Thyroid gland (tissue), 4 donors: ENCODE measurements at regions not wholly inside any gene's neighbourhood (a gene's known extent, or its start where the extent isn't known, plus 50 kb on each side); places are given as distances from the start of the nearest gene placed in this dataset.
"Not testable (repeated sequence)": the region's sequence is repeated elsewhere in the genome, so short reads cannot be mapped to it uniquely, and the experiment has no call there.

Source experiments
- DNase-seq, 2 donors: peaks; one replicate each; pipeline ENCODE4 v3.0.0-alpha.2; 2019
- H3K27ac ChIP-seq, 3 donors: fragments of 200-600 bp; sonication (generic); 1 replicate in 2 of 3; 2 replicates in 1 of 3; pipeline ENCODE4 v1.5.1; 2016 to 2019; ENCODE audit warnings: mild to moderate bottlenecking in 1 of 3, moderate library complexity in 1 of 3
- H3K27me3 ChIP-seq: fragments of 200-600 bp; sonication (generic); one replicate; pipeline ENCODE4 v1.5.1; 2019
- H3K36me3 ChIP-seq, 2 donors: fragments of 200-600 bp; sonication (generic); one replicate each; pipeline ENCODE4 v1.5.1; 2016 to 2019
- H3K4me1 ChIP-seq, 2 donors: fragments of 200-600 bp; sonication (generic); one replicate each; pipeline ENCODE4 v1.5.1; 2017 to 2019
- H3K4me3 ChIP-seq, 3 donors: fragments of 200-600 bp; sonication (generic); replicated peaks in 1 of 3; 1 replicate in 2 of 3; 2 replicates in 1 of 3; pipeline ENCODE4 v1.5.1; 2016; ENCODE audit warnings: mild to moderate bottlenecking in 1 of 3
- H3K9me3 ChIP-seq: fragments of 200-600 bp; sonication (generic); one replicate; pipeline ENCODE4 v1.5.1; 2017
- POLR2A ChIP-seq, 2 donors: fragments of 450-650 bp; IDR thresholded peaks; one replicate each; pipeline ENCODE4 v1.6.1; 2017; ENCODE audit warnings: antibody characterized with exemption in 2 of 2, mild to moderate bottlenecking in 2 of 2, moderate library complexity in 1 of 2
- WGBS, 2 donors: methylation state at CpG; one replicate each; pipeline ENCODE4 v1.1.5; 2017; 5-methylcytosine and 5-hydroxymethylcytosine counted together
- intact Hi-C: fragments of 100-400 bp; cut with DNase I; formaldehyde crosslinking; loops from one replicate; pipeline ENCODE4 v1.15.1; 2023
- TF ChIP-seq, protein P1 (sequence below), 6 experiments: fragments of 200-600 bp in 3 of 6; fragments of 450-650 bp in 3 of 6; sonication (generic) in 3 of 6; IDR thresholded peaks; one replicate each; pipeline ENCODE4 v1.5.1; 2016 to 2019; ENCODE audit warnings: antibody characterized with exemption in 6 of 6, mild to moderate bottlenecking in 2 of 6, inconsistent platforms in 1 of 6, moderate library complexity in 1 of 6

DNA sequence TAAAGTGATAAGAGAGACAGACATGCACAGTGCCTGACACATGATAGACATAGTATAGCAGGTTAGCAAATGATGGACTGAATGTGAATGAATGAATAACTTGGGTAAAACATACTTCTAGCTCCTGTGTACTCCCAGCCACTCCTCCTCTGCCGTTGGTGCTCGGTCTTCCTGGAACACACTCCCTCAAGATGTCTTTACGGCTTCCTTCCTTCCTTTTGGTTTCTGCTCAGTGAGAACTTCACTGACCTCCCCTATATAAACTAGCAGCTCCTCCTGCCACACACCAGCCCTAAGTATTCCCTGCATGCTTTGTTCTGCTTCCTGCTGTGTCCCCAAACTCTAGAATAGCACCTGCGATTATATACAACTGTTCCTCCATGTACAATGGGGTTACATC, 50.2 kb downstream of the RAD54L2 start:
- H3K36me3 ChIP-seq, result peaks cover 3 to 6% of the 10 kb centered on the region in 2 donors
- no peaks in the 10 kb centered on the region for H3K9me3 ChIP-seq
- no peak overlapping the region for H3K4me3 ChIP-seq
- peak overlapping the region in 2 of 3 donors; percentile 27 to 38 for H3K27ac ChIP-seq
- DNase-seq, result no peak
- peaks cover 0 to 20% of the 10 kb centered on the region in 2 donors for H3K4me1 ChIP-seq
- WGBS, 2 donors, result 75 to 82% methylated on average over 4 of the region's 4 CpGs
- TF ChIP-seq, protein P1, sequence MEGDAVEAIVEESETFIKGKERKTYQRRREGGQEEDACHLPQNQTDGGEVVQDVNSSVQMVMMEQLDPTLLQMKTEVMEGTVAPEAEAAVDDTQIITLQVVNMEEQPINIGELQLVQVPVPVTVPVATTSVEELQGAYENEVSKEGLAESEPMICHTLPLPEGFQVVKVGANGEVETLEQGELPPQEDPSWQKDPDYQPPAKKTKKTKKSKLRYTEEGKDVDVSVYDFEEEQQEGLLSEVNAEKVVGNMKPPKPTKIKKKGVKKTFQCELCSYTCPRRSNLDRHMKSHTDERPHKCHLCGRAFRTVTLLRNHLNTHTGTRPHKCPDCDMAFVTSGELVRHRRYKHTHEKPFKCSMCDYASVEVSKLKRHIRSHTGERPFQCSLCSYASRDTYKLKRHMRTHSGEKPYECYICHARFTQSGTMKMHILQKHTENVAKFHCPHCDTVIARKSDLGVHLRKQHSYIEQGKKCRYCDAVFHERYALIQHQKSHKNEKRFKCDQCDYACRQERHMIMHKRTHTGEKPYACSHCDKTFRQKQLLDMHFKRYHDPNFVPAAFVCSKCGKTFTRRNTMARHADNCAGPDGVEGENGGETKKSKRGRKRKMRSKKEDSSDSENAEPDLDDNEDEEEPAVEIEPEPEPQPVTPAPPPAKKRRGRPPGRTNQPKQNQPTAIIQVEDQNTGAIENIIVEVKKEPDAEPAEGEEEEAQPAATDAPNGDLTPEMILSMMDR (IDR thresholded peaks at IDR 0.05), result no peak
- no peak for TF ChIP-seq POLR2A (IDR thresholded peaks at IDR 0.05)
- no peaks in the 10 kb centered on the region for H3K27me3 ChIP-seq
- intact Hi-C loops, result no loop called here

DNA sequence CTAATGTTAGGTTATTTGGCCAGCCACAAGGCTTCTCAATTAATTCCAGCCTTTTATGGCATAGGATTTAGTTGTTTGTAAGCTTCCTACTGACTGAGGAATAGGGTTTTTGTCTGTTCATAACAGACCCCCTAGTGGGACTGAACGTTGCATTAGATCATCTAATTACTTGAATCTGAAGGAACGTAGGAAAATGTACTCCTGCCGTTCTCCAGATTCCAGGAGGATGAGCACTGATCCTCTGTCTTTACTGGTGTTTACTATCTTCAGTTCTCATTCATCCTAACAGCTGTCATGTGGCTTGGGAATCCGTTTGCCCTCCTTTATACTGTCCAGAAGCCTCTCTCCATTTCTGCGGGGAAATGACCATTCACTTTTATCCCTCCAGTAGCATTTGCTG, 52.7 kb downstream of the RAD54L2 start:
- Histone ChIP-seq H3K36me3 (peaks cover 3 to 6% of the 10 kb centered on the region in 2 donors), H3K27ac (no peak overlapping the region), H3K4me1 (peaks cover 0 to 12% of the 10 kb centered on the region in 2 donors), H3K4me3 (no peak overlapping the region), H3K9me3 (no peaks in the 10 kb centered on the region), H3K27me3 (no peaks in the 10 kb centered on the region)
- DNase-seq, result no peak
- WGBS, 2 donors, result 94 to 96% methylated on average over 5 of the region's 5 CpGs
- intact Hi-C loops, result no loop called here
- TF ChIP-seq, protein P1 (IDR thresholded peaks at IDR 0.05), result no peak
- no peak for TF ChIP-seq POLR2A (IDR thresholded peaks at IDR 0.05)

DNA sequence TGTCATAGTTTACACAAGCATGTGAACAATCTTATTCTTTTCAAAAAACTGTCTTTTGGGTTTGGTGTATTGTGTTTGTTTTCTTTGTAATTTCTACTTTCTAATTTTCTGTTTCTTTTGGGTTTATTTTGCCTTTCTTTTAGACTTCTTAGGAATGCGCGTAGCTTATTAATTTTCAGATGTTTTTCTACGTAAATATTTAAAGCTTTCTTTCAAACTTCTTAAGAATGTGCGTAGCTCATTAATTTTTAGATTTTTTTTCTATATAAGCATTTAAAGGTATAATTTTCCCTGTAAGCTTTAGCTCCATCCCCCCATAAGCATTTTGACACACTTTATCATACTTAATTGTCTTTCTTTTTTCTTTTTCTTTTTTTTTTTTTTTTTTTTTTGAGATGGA, 55.2 kb downstream of the RAD54L2 start:
- DNase-seq, result no peak
- Histone ChIP-seq H3K36me3 (peaks cover 3 to 6% of the 10 kb centered on the region in 2 donors), H3K9me3 (no peaks in the 10 kb centered on the region), H3K4me1 (peaks cover 0 to 11% of the 10 kb centered on the region in 2 donors), H3K27me3 (no peaks in the 10 kb centered on the region), H3K4me3 (no peak overlapping the region), H3K27ac (no peak overlapping the region)
- TF ChIP-seq, protein P1 (IDR thresholded peaks at IDR 0.05), result no peak
- TF ChIP-seq POLR2A (IDR thresholded peaks at IDR 0.05), result no peak
- intact Hi-C loops, result no loop called here
- 93 to 97% methylated on average over 4 of the region's 4 CpGs for WGBS, 2 donors

DNA sequence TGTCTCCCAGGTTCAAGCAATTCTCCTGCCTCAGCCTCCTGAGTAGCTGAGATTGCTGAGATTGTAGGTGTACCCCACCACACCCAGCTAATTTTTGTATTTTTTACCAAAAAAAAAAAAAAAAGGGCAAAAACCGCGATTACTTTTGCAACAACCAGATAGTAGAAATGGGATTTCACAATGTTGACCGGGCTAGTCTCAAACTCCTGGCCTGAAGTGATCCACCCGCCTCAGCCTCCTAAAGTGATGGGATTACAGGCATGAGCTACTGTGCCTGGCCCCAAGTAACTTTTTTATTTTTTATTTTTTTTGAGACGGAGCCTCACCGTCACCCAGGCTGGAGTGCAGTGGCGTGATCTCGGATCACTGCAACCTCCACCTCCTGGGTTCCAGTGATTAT, 61.1 kb downstream of the RAD54L2 start:
- WGBS, 2 donors, result 95 to 99% methylated on average over 8 of the region's 8 CpGs
- H3K4me3 ChIP-seq, H3K36me3 ChIP-seq, H3K9me3 ChIP-seq, H3K4me1 ChIP-seq, H3K27ac ChIP-seq, DNase-seq, H3K27me3 ChIP-seq, intact Hi-C loops: not testable (repeated sequence)

DNA sequence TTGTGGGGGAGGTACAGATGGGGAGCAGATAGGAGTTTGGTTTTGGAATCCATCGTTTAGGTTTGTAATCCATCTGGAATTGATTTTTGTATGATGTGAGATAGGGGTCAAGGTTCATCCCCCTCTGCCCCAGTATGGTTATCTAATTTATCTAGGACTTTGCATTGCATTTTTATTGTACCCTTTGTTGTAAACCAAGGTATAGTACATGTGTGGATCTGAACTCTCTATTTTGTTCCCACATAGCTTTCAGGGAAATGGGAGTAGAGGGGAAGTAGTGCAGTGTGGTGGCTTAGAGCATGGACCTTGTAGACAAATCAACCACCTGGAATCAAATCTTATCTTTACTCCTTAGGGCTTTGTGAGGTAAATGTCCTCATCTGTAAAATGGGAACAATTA, 65.7 kb downstream of the RAD54L2 start:
- TF ChIP-seq, protein P1 (IDR thresholded peaks at IDR 0.05), result no peak
- no peak for TF ChIP-seq POLR2A (IDR thresholded peaks at IDR 0.05)

DNA sequence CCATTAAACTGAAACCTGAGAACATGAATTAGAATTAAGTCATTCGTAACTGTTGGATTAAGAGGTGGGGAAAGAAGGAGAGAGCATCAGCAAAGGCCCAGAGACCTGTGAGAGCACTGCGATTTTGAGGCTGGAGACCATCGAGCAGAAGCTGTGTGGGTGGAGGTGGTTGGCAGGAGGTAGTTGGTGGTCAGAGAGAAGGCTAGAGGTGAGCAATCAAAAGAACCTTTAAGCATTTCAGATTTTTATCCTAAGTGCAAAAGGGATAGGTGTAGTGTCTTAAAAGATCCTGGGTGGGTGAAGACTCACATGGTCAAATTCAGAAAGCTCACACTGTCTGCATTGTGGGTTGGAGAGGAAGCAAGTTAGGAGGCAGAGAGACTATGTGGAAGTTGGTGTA, 65.1 kb upstream of the TEX264 start:
- Histone ChIP-seq H3K4me1 (peaks cover 24 to 47% of the 10 kb centered on the region in 2 donors), H3K27me3 (no peaks in the 10 kb centered on the region), H3K9me3 (no peaks in the 10 kb centered on the region), H3K27ac (peak overlapping the region in 2 of 3 donors; percentile 34 to 63), H3K4me3 (no peak overlapping the region), H3K36me3 (no peaks in the 10 kb centered on the region)
- no peak for DNase-seq
- WGBS, 2 donors, result 84 to 88% methylated on average over 3 of the region's 3 CpGs
- intact Hi-C loops, result no loop called here
- TF ChIP-seq, protein P1 (IDR thresholded peaks at IDR 0.05), result no peak
- TF ChIP-seq POLR2A (IDR thresholded peaks at IDR 0.05), result no peak

More for the DNA sequence above, 65.7 kb downstream of the RAD54L2 start:
- Histone ChIP-seq H3K27ac (no peak overlapping the region), H3K4me1 (peaks cover 15 to 31% of the 10 kb centered on the region in 2 donors), H3K4me3 (no peak overlapping the region), H3K9me3 (no peaks in the 10 kb centered on the region), H3K27me3 (no peaks in the 10 kb centered on the region), H3K36me3 (no peaks in the 10 kb centered on the region)
- no peak for DNase-seq
- 83 to 86% methylated on average over 1 of the region's 1 CpG for WGBS, 2 donors
- intact Hi-C loops, result no loop called here

DNA sequence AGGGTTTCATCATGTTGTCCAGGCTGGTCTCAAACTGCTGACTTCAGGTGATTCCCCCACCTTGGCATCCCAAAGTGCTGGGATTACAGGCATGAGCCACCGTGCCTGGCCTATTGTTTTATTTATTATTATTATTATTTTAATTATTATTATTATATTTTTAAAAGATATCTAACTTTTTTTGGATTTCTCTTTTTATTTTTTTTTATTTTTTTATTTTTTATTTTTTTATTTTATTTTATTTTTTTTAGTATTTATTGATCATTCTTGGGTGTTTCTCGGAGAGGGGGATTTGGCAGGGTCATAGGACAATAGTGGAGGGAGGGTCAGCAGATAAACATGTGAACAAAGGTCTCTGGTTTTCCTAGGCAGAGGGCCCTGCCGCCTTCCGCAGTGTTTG, 64.2 kb upstream of the TEX264 start:
- 28 to 62% methylated on average over 2 to 4 of the region's 4 CpGs for WGBS, 2 donors
- DNase-seq, H3K36me3 ChIP-seq, intact Hi-C loops, H3K4me3 ChIP-seq, H3K9me3 ChIP-seq, H3K27me3 ChIP-seq: not testable (repeated sequence)
- Histone ChIP-seq H3K4me1 (peaks cover 25 to 51% of the 10 kb centered on the region in 2 donors), H3K27ac (peak overlapping the region; percentile 15 to 63 (median 34))

DNA sequence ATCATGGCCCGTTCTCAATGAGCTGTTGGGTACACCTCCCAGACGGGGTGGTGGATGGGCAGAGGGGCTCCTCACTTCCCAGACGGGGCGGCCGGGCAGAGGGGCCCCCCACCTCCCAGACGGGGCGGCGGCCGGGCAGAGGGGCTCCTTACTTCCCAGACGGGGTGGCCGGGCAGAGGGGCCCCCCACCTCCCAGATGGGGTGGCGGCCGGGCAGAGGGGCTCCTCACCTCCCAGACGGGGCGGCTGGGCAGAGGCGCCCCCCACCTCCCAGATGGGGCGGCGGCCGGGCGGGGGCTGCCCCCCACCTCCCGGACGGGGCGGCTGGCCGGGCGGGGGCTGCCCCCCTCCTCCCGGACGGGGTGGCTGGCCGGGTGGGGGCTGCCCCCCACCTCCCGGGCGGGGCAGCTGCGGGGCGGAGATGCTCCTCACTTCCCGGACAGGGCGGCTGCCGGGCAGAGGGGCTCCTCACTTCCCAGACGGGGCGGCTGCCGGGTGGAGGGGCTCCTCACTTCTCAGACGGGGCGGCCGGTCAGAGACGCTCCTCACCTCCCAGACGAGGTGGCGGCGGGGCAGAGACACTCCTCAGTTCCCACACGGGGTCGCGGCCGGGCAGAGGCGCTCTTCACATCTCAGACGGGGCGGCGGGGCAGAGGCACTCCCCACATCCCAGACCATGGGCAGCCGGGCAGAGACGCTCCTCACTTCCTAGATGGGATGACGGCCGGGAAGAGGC, 63.3 kb upstream of the TEX264 start:
- H3K4me3 ChIP-seq, DNase-seq, H3K27me3 ChIP-seq, H3K36me3 ChIP-seq, H3K9me3 ChIP-seq, intact Hi-C loops: not testable (repeated sequence)
- Histone ChIP-seq H3K27ac (peak overlapping the region in 2 of 3 donors; percentile 68 to 71), H3K4me1 (peaks cover 30 to 56% of the 10 kb centered on the region in 2 donors)
- 88 to 94% methylated on average over 9 to 33 of the region's 57 CpGs for WGBS, 2 donors
